Adrenal gland (tissue), 9 donors: ENCODE measurements at regions not wholly inside any gene's neighbourhood (a gene's known extent, or its start where the extent isn't known, plus 50 kb on each side); places are given as distances from the start of the nearest gene placed in this dataset.
"Not testable (repeated sequence)": the region's sequence is repeated elsewhere in the genome, so short reads cannot be mapped to it uniquely, and the experiment has no call there.

Experiments
- DNase-seq, 7 donors: peaks; one replicate each; pipeline ENCODE4 v3.0.0-alpha.2; 2019 to 2020
- H3K27ac ChIP-seq, 5 donors: fragments of 200-600 bp; sonication (generic) in 4 of 5; 1 replicate in 3 of 5; 2 replicates in 2 of 5; pipeline versions ENCODE4 v1.5.1 to v1.8.0; 2016 to 2020; ENCODE audit warnings: mild to moderate bottlenecking in 1 of 5
- H3K27me3 ChIP-seq: fragments of 200-600 bp; 2 replicates; pipeline ENCODE4 v1.8.0; 2021
- H3K36me3 ChIP-seq, 2 donors: fragments of 200-600 bp; replicated peaks in 1 of 2; 1 replicate in 1 of 2; 2 replicates in 1 of 2; pipeline versions ENCODE4 v1.5.1 to v1.8.0; 2018 to 2022
- H3K4me1 ChIP-seq, 2 donors: fragments of 200-600 bp; replicated peaks in 1 of 2; 1 replicate in 1 of 2; 2 replicates in 1 of 2; pipeline versions ENCODE4 v1.5.1 to v1.8.0; 2018 to 2021
- H3K4me3 ChIP-seq, 4 donors: fragments of 200-600 bp; sonication (generic) in 3 of 4; one replicate each; pipeline ENCODE4 v1.5.1; 2016 to 2018
- H3K9me3 ChIP-seq, 3 donors: fragments of 200-600 bp; sonication (generic) in 1 of 3; replicated peaks in 1 of 3; 1 replicate in 2 of 3; 2 replicates in 1 of 3; pipeline versions ENCODE4 v1.5.1 to v1.8.0; 2016 to 2021
- CTCF ChIP-seq, 6 experiments: fragments of 450-650 bp in 4 of 6; fragments of 200-600 bp in 2 of 6; sonication (generic) in 1 of 6; IDR thresholded peaks; 1 replicate in 5 of 6; 2 replicates in 1 of 6; pipeline versions ENCODE4 v1.5.1 to v1.8.0; 2016 to 2021; ENCODE audit warnings: antibody characterized with exemption in 6 of 6, mild to moderate bottlenecking in 2 of 6, moderate library complexity in 1 of 6
- POLR2A ChIP-seq, 2 donors: fragments of 450-650 bp; IDR thresholded peaks; one replicate each; pipeline ENCODE4 v1.6.1; 2017; ENCODE audit warnings: antibody characterized with exemption in 2 of 2, mild to moderate bottlenecking in 2 of 2, moderate library complexity in 1 of 2
- WGBS, 4 donors: extraction: QIAGEN DNeasy Blood & Tissue Kit in 2 of 4; methylation state at CpG; one replicate each; pipeline versions ENCODE4 v1.1.5 to v1.1.7; 2013 to 2017; 5-methylcytosine and 5-hydroxymethylcytosine counted together
- intact Hi-C, 2 donors: fragments of 100-400 bp; cut with DNase I; formaldehyde crosslinking; loops; one replicate each; pipeline versions ENCODE4 v1.14.1 to v1.15.0; 2022 to 2023
- donor health status: healthy with polysubstance abuse.
- donor health status: Bipolar disorder and iron deficiency.
- donor health status: DM: yes; HTN: yes; CAD: no.
- donor health status: DM: no; HTN: no; CAD: no.
- donor health status: DM: no; HTN: no; CAD: no.

- H3K27ac ChIP-seq = no peak overlapping the region
- intact Hi-C loops = no loop called here
- H3K9me3 ChIP-seq = no peaks in the 10 kb centered on the region
- no peak for DNase-seq
- no peak for TF ChIP-seq CTCF (IDR thresholded peaks at IDR 0.05)
- no peak for TF ChIP-seq POLR2A (IDR thresholded peaks at IDR 0.05)
- no peaks in the 10 kb centered on the region for H3K4me1 ChIP-seq
- H3K36me3 ChIP-seq = no peaks in the 10 kb centered on the region
- H3K27me3 ChIP-seq = no peaks in the 10 kb centered on the region
- no peak overlapping the region for H3K4me3 ChIP-seq
Measured at GRCh38 chr3:65142456-65142855, 454.7 kb upstream of the ADAMTS9 start.

- H3K27me3 ChIP-seq = no peaks in the 10 kb centered on the region
- H3K36me3 ChIP-seq = no peaks in the 10 kb centered on the region
- no peaks in the 10 kb centered on the region for H3K4me1 ChIP-seq
- no peaks in the 10 kb centered on the region for H3K9me3 ChIP-seq
- TF ChIP-seq CTCF (IDR thresholded peaks at IDR 0.05) = no peak
- TF ChIP-seq POLR2A (IDR thresholded peaks at IDR 0.05) = no peak
- no peak overlapping the region for H3K27ac ChIP-seq
- no peak for DNase-seq
- intact Hi-C loops = no loop called here
- 62 to 80% (median 67%) methylated on average over 3 of the region's 3 CpGs for WGBS, 4 donors
- H3K4me3 ChIP-seq = no peak overlapping the region
Measured at GRCh38 chr3:65138556-65138955, 450.8 kb upstream of the ADAMTS9 start.

GRCh38 chr3:65133752-65134151, 446.0 kb upstream of the ADAMTS9 start:
- H3K36me3 ChIP-seq, H3K27ac ChIP-seq, H3K27me3 ChIP-seq, intact Hi-C loops, H3K4me1 ChIP-seq, H3K9me3 ChIP-seq, DNase-seq, H3K4me3 ChIP-seq: not testable (repeated sequence)
- 35 to 71% (median 55%) methylated on average over 3 of the region's 3 CpGs for WGBS, 4 donors

- intact Hi-C loops = no loop called here
- DNase-seq = no peak
- Histone ChIP-seq H3K4me1 (no peaks in the 10 kb centered on the region), H3K27ac (no peak overlapping the region), H3K36me3 (no peaks in the 10 kb centered on the region), H3K4me3 (no peak overlapping the region), H3K9me3 (no peaks in the 10 kb centered on the region), H3K27me3 (no peaks in the 10 kb centered on the region)
- WGBS, 4 donors = 62 to 78% (median 71%) methylated on average over 4 of the region's 4 CpGs
- no peak for TF ChIP-seq POLR2A (IDR thresholded peaks at IDR 0.05)
- no peak for TF ChIP-seq CTCF (IDR thresholded peaks at IDR 0.05)
Measured at GRCh38 chr3:65130782-65131181, 443.0 kb upstream of the ADAMTS9 start.

GRCh38 chr3:65128346-65128745, 440.5 kb upstream of the ADAMTS9 start:
- DNase-seq = no peak
- no peak overlapping the region for H3K27ac ChIP-seq
- no peaks in the 10 kb centered on the region for H3K4me1 ChIP-seq
- TF ChIP-seq CTCF (IDR thresholded peaks at IDR 0.05) (no peak), POLR2A (IDR thresholded peaks at IDR 0.05) (no peak)
- H3K36me3 ChIP-seq = no peaks in the 10 kb centered on the region
- 81 to 87% (median 86%) methylated on average over 6 of the region's 6 CpGs for WGBS, 4 donors
- intact Hi-C loops = no loop called here
- H3K4me3 ChIP-seq = no peak overlapping the region
- H3K27me3 ChIP-seq = no peaks in the 10 kb centered on the region
- H3K9me3 ChIP-seq = no peaks in the 10 kb centered on the region
